Activated T-cell treated with anti-CD3 and anti-CD28 coated beads for 24 hours (primary cell): ENCODE measurements at regions not wholly inside any gene's neighbourhood (a gene's known extent, or its start where the extent isn't known, plus 50 kb on each side); places are given as distances from the start of the nearest gene placed in this dataset.

Experiments used
- DNase-seq: peaks from one replicate; pipeline ENCODE4 v3.0.0-alpha.2; 2020; ENCODE audit warnings: low read depth

- no peak for DNase-seq
Observed at GRCh38 chr22:49604732-49605302, 222.9 kb downstream of the BRD1 start.

- DNase-seq: no peak
Observed at GRCh38 chr22:49603016-49603415, 224.7 kb downstream of the BRD1 start.

- no peak for DNase-seq
Observed at GRCh38 chr22:49602481-49602880, 225.2 kb downstream of the BRD1 start.

GRCh38 chr22:49601614-49602321, 225.9 kb downstream of the BRD1 start:
- DNase-seq: no peak

- no peak for DNase-seq
Observed at GRCh38 chr22:49600891-49601431, 226.7 kb downstream of the BRD1 start.

GRCh38 chr22:49600468-49600867, 227.2 kb downstream of the BRD1 start:
- no peak for DNase-seq

- no peak for DNase-seq
Observed at GRCh38 chr22:49599691-49600455, 227.8 kb downstream of the BRD1 start.

GRCh38 chr22:49599039-49599438, 228.6 kb downstream of the BRD1 start:
- DNase-seq: no peak

GRCh38 chr22:49598338-49598737, 229.3 kb downstream of the BRD1 start:
- DNase-seq: no peak

GRCh38 chr22:49597428-49598039, 230.1 kb downstream of the BRD1 start:
- DNase-seq: no peak

- no peak for DNase-seq
Observed at GRCh38 chr22:49595465-49596078, 232.1 kb downstream of the BRD1 start.

- no peak for DNase-seq
Observed at GRCh38 chr22:49594078-49594477, 233.6 kb downstream of the BRD1 start.

- DNase-seq: no peak
Observed at GRCh38 chr22:49593509-49593908, 234.2 kb downstream of the BRD1 start.

- DNase-seq: no peak
Observed at GRCh38 chr22:49592780-49593501, 234.7 kb downstream of the BRD1 start.

- no peak for DNase-seq
Observed at GRCh38 chr22:49590851-49591445, 236.7 kb downstream of the BRD1 start.

- DNase-seq: no peak
Observed at GRCh38 chr22:49590381-49590780, 237.3 kb downstream of the BRD1 start.

- no peak for DNase-seq
Observed at GRCh38 chr22:49589811-49590210, 237.9 kb downstream of the BRD1 start.

- DNase-seq: no peak
Observed at GRCh38 chr22:49589301-49589700, 238.4 kb downstream of the BRD1 start.

GRCh38 chr22:49588739-49589138, 238.9 kb downstream of the BRD1 start:
- no peak for DNase-seq

GRCh38 chr22:49587987-49588386, 239.7 kb downstream of the BRD1 start:
- DNase-seq: no peak

GRCh38 chr22:49587421-49587820, 240.3 kb downstream of the BRD1 start:
- DNase-seq: no peak
